ENCODE measurements at regions not wholly inside any gene's neighbourhood (a gene's known extent, or its start where the extent isn't known, plus 50 kb on each side); places are given as distances from the start of the nearest gene placed in this dataset.
"Not testable (repeated sequence)": the region's sequence is repeated elsewhere in the genome, so short reads cannot be mapped to it uniquely, and the experiment has no call there.

GRCh38 chr10:10731366-10731765 is 286.3 kb upstream of the CELF2 start:
- DNase-seq = no peak

GRCh38 chr10:10734356-10735064 is 283.2 kb upstream of the CELF2 start:
- no peak for DNase-seq

GRCh38 chr10:10745291-10745690 is 272.4 kb upstream of the CELF2 start:
- DNase-seq = no peak

- no peak for DNase-seq
These were observed 262.2 kb upstream of the CELF2 start for GRCh38 chr10:10755490-10755889.

GRCh38 chr10:10758306-10758705 is 259.4 kb upstream of the CELF2 start:
- no peak for DNase-seq

- DNase-seq = not testable (repeated sequence)
These were observed 257.9 kb upstream of the CELF2 start for GRCh38 chr10:10759806-10760205.

- no peak for DNase-seq
These were observed 252.7 kb upstream of the CELF2 start for GRCh38 chr10:10765017-10765416.

- no peak for DNase-seq
These were observed 245.3 kb upstream of the CELF2 start for GRCh38 chr10:10772411-10772810.

- no peak for DNase-seq
These were observed 244.7 kb upstream of the CELF2 start for GRCh38 chr10:10772874-10773508.

- DNase-seq = no peak
These were observed 243.3 kb upstream of the CELF2 start for GRCh38 chr10:10774416-10774815.

GRCh38 chr10:10776363-10776762 is 241.3 kb upstream of the CELF2 start:
- no peak for DNase-seq

GRCh38 chr10:10777279-10777678 is 240.4 kb upstream of the CELF2 start:
- no peak for DNase-seq

GRCh38 chr10:10777723-10778122 is 239.9 kb upstream of the CELF2 start:
- DNase-seq = no peak

- no peak for DNase-seq
These were observed 238.7 kb upstream of the CELF2 start for GRCh38 chr10:10778959-10779358.

- no peak for DNase-seq
These were observed 238.2 kb upstream of the CELF2 start for GRCh38 chr10:10779511-10779910.

- DNase-seq = no peak
These were observed 236.9 kb upstream of the CELF2 start for GRCh38 chr10:10780746-10781145.

GRCh38 chr10:10782603-10783002 is 235.1 kb upstream of the CELF2 start:
- DNase-seq = no peak

GRCh38 chr10:10785627-10786026 is 232.0 kb upstream of the CELF2 start:
- no peak for DNase-seq

- no peak for DNase-seq
These were observed 231.3 kb upstream of the CELF2 start for GRCh38 chr10:10786109-10787090.

GRCh38 chr10:10787586-10787985 is 230.1 kb upstream of the CELF2 start:
- no peak for DNase-seq

- no peak for DNase-seq
These were observed 228.9 kb upstream of the CELF2 start for GRCh38 chr10:10788761-10789160.

- DNase-seq = no peak
These were observed 225.8 kb upstream of the CELF2 start for GRCh38 chr10:10791869-10792268.

- no peak for DNase-seq
These were observed 225.0 kb upstream of the CELF2 start for GRCh38 chr10:10792681-10793080.

- no peak for DNase-seq
These were observed 223.6 kb upstream of the CELF2 start for GRCh38 chr10:10794046-10794445.
